Trophoblast cell (in vitro differentiated cells and primary cell): ENCODE measurements at regions not wholly inside any gene's neighbourhood (a gene's known extent, or its start where the extent isn't known, plus 50 kb on each side); places are given as distances from the start of the nearest gene placed in this dataset.
A peak's percentile ranks its signal among the peaks of the same experiment; 100 is the strongest.

Source experiments
- DNase-seq, 2 donors: peaks; one replicate each; pipeline ENCODE4 v3.0.0-alpha.2; 2016
- H2AFZ ChIP-seq: 2 replicates; pipeline ENCODE4 v1.6.1; 2013; ENCODE audit warnings: low read length, moderate library complexity, mild to moderate bottlenecking; ENCODE audit not compliant: insufficient read depth, poor library complexity
- H2AK5ac ChIP-seq: 2 replicates; pipeline ENCODE4 v1.6.1; 2013; ENCODE audit warnings: mild to moderate bottlenecking, low read length
- H2BK120ac ChIP-seq: 2 replicates; pipeline ENCODE4 v1.6.1; 2013; ENCODE audit warnings: low read length, mild to moderate bottlenecking, moderate library complexity; ENCODE audit not compliant: insufficient read depth, poor library complexity
- H2BK12ac ChIP-seq: 2 replicates; pipeline ENCODE4 v1.6.1; 2013; ENCODE audit warnings: mild to moderate bottlenecking, low read length, moderate library complexity
- H2BK5ac ChIP-seq: 2 replicates; pipeline ENCODE4 v1.6.1; 2013; ENCODE audit warnings: low read length, low read depth, moderate library complexity, mild to moderate bottlenecking; ENCODE audit not compliant: poor library complexity
- H3K14ac ChIP-seq: 2 replicates; pipeline ENCODE4 v1.6.1; 2013; ENCODE audit warnings: mild to moderate bottlenecking, low read length
- H3K18ac ChIP-seq: 2 replicates; pipeline ENCODE4 v1.6.1; 2013; ENCODE audit warnings: mild to moderate bottlenecking, low read length
- H3K23ac ChIP-seq: 2 replicates; pipeline ENCODE4 v1.6.1; 2013; ENCODE audit warnings: low read length
- H3K27ac ChIP-seq: 2 replicates; pipeline ENCODE4 v1.5.1; 2013; ENCODE audit warnings: low read depth, mild to moderate bottlenecking, inconsistent platforms, low read length, moderate library complexity
- H3K27me3 ChIP-seq: 2 replicates; pipeline ENCODE4 v1.6.1; 2013; ENCODE audit warnings: inconsistent platforms, mild to moderate bottlenecking, low read length, moderate library complexity; ENCODE audit not compliant: insufficient read depth
- H3K36me3 ChIP-seq, 2 experiments: 1 replicate in 1 of 2; 2 replicates in 1 of 2; pipeline ENCODE4 v1.6.1; 2013; ENCODE audit warnings: low read length in 2 of 2, mild to moderate bottlenecking in 2 of 2, moderate library complexity in 1 of 2; ENCODE audit not compliant: insufficient read depth in 2 of 2, control insufficient read depth in 1 of 2
- H3K4ac ChIP-seq: 2 replicates; pipeline ENCODE4 v1.6.1; 2013; ENCODE audit warnings: low read depth, mild to moderate bottlenecking, low read length, moderate library complexity
- H3K4me1 ChIP-seq, 2 experiments: 1 replicate in 1 of 2; 2 replicates in 1 of 2; pipeline ENCODE4 v1.6.1; 2013; ENCODE audit warnings: low read length in 2 of 2, mild to moderate bottlenecking in 2 of 2, moderate library complexity in 1 of 2; ENCODE audit not compliant: insufficient read depth in 2 of 2, control insufficient read depth in 1 of 2
- H3K4me2 ChIP-seq: 2 replicates; pipeline ENCODE4 v1.6.1; 2013; ENCODE audit warnings: inconsistent platforms, mild to moderate bottlenecking, low read length, moderate library complexity
- H3K4me3 ChIP-seq: 2 replicates; pipeline ENCODE4 v1.5.1; 2013; ENCODE audit warnings: mild to moderate bottlenecking, low read depth, low read length, inconsistent platforms
- H3K79me1 ChIP-seq: one replicate; pipeline ENCODE4 v1.6.1; 2013; ENCODE audit warnings: low read length
- H3K79me2 ChIP-seq: 2 replicates; pipeline ENCODE4 v1.6.1; 2013; ENCODE audit warnings: low read length, mild to moderate bottlenecking; ENCODE audit not compliant: control insufficient read depth, insufficient read depth, poor library complexity
- H3K9ac ChIP-seq: 2 replicates; pipeline ENCODE4 v1.6.1; 2013; ENCODE audit warnings: mild to moderate bottlenecking, low read length
- H3K9me3 ChIP-seq: 2 replicates; pipeline ENCODE4 v1.6.1; 2013; ENCODE audit warnings: low read depth, mild to moderate bottlenecking, control low read depth, inconsistent platforms, low read length; ENCODE audit not compliant: insufficient read depth
- H4K12ac ChIP-seq: 2 replicates; pipeline ENCODE4 v1.6.1; 2013; ENCODE audit warnings: low read depth, mild to moderate bottlenecking, low read length, moderate library complexity
- H4K8ac ChIP-seq: 2 replicates; pipeline ENCODE4 v1.6.1; 2013; ENCODE audit warnings: low read depth, mild to moderate bottlenecking, low read length, moderate library complexity
- H4K91ac ChIP-seq: one replicate; pipeline ENCODE4 v1.6.1; 2013; ENCODE audit warnings: low read depth, mild to moderate bottlenecking, low read length, moderate library complexity
- WGBS: extraction: QIAGEN DNeasy Blood & Tissue Kit; methylation state at CpG from one replicate; pipeline ENCODE4 v1.1.7; 2013; ENCODE audit warnings: missing lambda C conversion rate; ENCODE audit not compliant: insufficient read length, insufficient coverage; ENCODE audit errors: extremely low coverage; 5-methylcytosine and 5-hydroxymethylcytosine counted together

GRCh38 chr16:11462036-11462435 lies 116.8 kb downstream of the RMI2 start:
- no peak overlapping the region for H3K23ac ChIP-seq
- H3K9me3 ChIP-seq = peaks cover 3% of the 10 kb centered on the region
- H3K27ac ChIP-seq = no peak overlapping the region
- no peak overlapping the region for H4K91ac ChIP-seq
- H2BK120ac ChIP-seq = no peak overlapping the region
- no peak overlapping the region for H2BK5ac ChIP-seq
- no peak overlapping the region for H2BK12ac ChIP-seq
- no peak overlapping the region for H3K14ac ChIP-seq
- H2AFZ ChIP-seq = no peak overlapping the region
- H3K4me2 ChIP-seq = no peak overlapping the region
- H3K18ac ChIP-seq = no peak overlapping the region
- no peaks in the 10 kb centered on the region for H3K4me1 ChIP-seq
- no peak overlapping the region for H2AK5ac ChIP-seq
- no peak overlapping the region for H4K8ac ChIP-seq
- no CpG with 5 or more reads among the region's 15 CpGs for WGBS
- H3K4ac ChIP-seq = no peak overlapping the region
- DNase-seq = no peak
- peaks cover 1% of the 10 kb centered on the region for H3K79me2 ChIP-seq
- no peaks in the 10 kb centered on the region for H3K36me3 ChIP-seq
- no peak overlapping the region for H3K4me3 ChIP-seq
- no peaks in the 10 kb centered on the region for H3K27me3 ChIP-seq
- no peak overlapping the region for H4K12ac ChIP-seq
- no peaks in the 10 kb centered on the region for H3K79me1 ChIP-seq
- no peak overlapping the region for H3K9ac ChIP-seq

DNA sequence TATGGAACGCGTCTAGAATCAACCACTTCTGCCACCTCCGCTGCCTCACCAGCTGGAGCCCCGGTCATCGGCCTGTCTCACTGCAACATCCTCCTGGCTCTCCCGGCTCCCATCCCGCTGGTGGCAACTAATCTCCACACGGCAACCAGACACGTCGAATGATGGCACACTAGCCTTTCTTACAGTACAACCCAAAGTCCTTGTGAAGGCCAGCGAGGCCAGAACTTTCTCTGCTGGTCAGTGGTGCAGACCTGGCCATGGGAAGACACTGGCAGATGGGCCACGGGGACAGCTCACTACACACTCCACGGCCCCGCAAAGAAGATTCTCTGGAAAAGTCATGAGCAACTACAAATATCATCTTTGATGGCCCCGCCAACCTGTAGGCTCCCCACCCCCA lies 117.6 kb downstream of the RMI2 start:
- no peak overlapping the region for H3K9ac ChIP-seq
- no peak overlapping the region for H3K4me2 ChIP-seq
- no peak overlapping the region for H2BK120ac ChIP-seq
- H3K23ac ChIP-seq = no peak overlapping the region
- H3K4me1 ChIP-seq = no peaks in the 10 kb centered on the region
- no peak overlapping the region for H4K12ac ChIP-seq
- no peak overlapping the region for H2AFZ ChIP-seq
- H3K18ac ChIP-seq = no peak overlapping the region
- H3K79me1 ChIP-seq = no peaks in the 10 kb centered on the region
- no peak overlapping the region for H2AK5ac ChIP-seq
- no peak overlapping the region for H3K14ac ChIP-seq
- no peak overlapping the region for H4K8ac ChIP-seq
- no peak overlapping the region for H3K4ac ChIP-seq
- no peaks in the 10 kb centered on the region for H3K36me3 ChIP-seq
- H3K27me3 ChIP-seq = no peaks in the 10 kb centered on the region
- no peak overlapping the region for H2BK5ac ChIP-seq
- no peak for DNase-seq
- no peak overlapping the region for H3K4me3 ChIP-seq
- peaks cover 3% of the 10 kb centered on the region for H3K9me3 ChIP-seq
- peaks cover 1% of the 10 kb centered on the region for H3K79me2 ChIP-seq
- no peak overlapping the region for H3K27ac ChIP-seq
- no CpG with 5 or more reads among the region's 15 CpGs for WGBS
- no peak overlapping the region for H2BK12ac ChIP-seq
- H4K91ac ChIP-seq = no peak overlapping the region

DNA sequence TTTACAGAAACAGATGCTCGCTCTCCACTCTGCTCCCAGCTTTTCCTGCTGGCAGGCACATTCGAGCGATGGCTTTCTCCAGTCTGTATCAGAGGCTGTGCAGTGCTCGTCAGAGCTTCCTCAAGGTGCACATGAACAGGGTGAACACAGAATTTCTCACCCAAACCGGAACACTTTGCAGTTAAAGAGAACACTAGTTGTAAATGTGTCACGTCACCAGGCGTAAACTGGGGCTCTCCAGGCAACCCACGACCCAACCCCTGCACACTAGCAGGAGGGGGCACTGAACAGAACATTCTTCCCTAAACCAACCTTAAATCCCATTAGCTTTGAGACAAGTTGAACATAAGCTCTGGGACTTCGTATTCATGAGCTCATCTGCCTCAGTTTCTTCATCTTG lies 119.0 kb downstream of the RMI2 start:
- H3K14ac ChIP-seq = no peak overlapping the region
- no peak overlapping the region for H3K9ac ChIP-seq
- H3K4me3 ChIP-seq = no peak overlapping the region
- no CpG with 5 or more reads among the region's 9 CpGs for WGBS
- H3K9me3 ChIP-seq = peaks cover 3% of the 10 kb centered on the region
- no peak overlapping the region for H2BK5ac ChIP-seq
- no peaks in the 10 kb centered on the region for H3K4me1 ChIP-seq
- peak overlapping the region; percentile 40 for H3K23ac ChIP-seq
- H3K36me3 ChIP-seq = no peaks in the 10 kb centered on the region
- no peak overlapping the region for H3K27ac ChIP-seq
- no peak overlapping the region for H2BK12ac ChIP-seq
- no peaks in the 10 kb centered on the region for H3K27me3 ChIP-seq
- H2AFZ ChIP-seq = no peak overlapping the region
- H4K91ac ChIP-seq = no peak overlapping the region
- DNase-seq = no peak
- no peaks in the 10 kb centered on the region for H3K79me1 ChIP-seq
- H4K8ac ChIP-seq = no peak overlapping the region
- no peak overlapping the region for H2AK5ac ChIP-seq
- peaks cover 1% of the 10 kb centered on the region for H3K79me2 ChIP-seq
- no peak overlapping the region for H3K18ac ChIP-seq
- H2BK120ac ChIP-seq = no peak overlapping the region
- H3K4ac ChIP-seq = no peak overlapping the region
- no peak overlapping the region for H3K4me2 ChIP-seq
- no peak overlapping the region for H4K12ac ChIP-seq

- no peaks in the 10 kb centered on the region for H3K36me3 ChIP-seq
- H3K4ac ChIP-seq = no peak overlapping the region
- no peak overlapping the region for H3K23ac ChIP-seq
- no peak overlapping the region for H3K9ac ChIP-seq
- H3K79me2 ChIP-seq = peaks cover 1% of the 10 kb centered on the region
- no peak overlapping the region for H3K27ac ChIP-seq
- H2AK5ac ChIP-seq = no peak overlapping the region
- H3K4me3 ChIP-seq = no peak overlapping the region
- no peak overlapping the region for H2BK5ac ChIP-seq
- no peak overlapping the region for H4K91ac ChIP-seq
- H3K18ac ChIP-seq = no peak overlapping the region
- DNase-seq = no peak
- H3K4me2 ChIP-seq = no peak overlapping the region
- WGBS = 100% methylated on average over 2 of the region's 5 CpGs
- no peak overlapping the region for H4K8ac ChIP-seq
- no peak overlapping the region for H2BK120ac ChIP-seq
- H3K9me3 ChIP-seq = peaks cover 3% of the 10 kb centered on the region
- no peak overlapping the region for H3K14ac ChIP-seq
- H3K79me1 ChIP-seq = no peaks in the 10 kb centered on the region
- H3K27me3 ChIP-seq = no peaks in the 10 kb centered on the region
- no peak overlapping the region for H4K12ac ChIP-seq
- H2BK12ac ChIP-seq = no peak overlapping the region
- H3K4me1 ChIP-seq = no peaks in the 10 kb centered on the region
- no peak overlapping the region for H2AFZ ChIP-seq
These were observed 120.4 kb downstream of the RMI2 start for GRCh38 chr16:11465675-11466074.
